OCI-LY1 (cell line): ENCODE measurements at regions not wholly inside any gene's neighbourhood (a gene's known extent, or its start where the extent isn't known, plus 50 kb on each side); places are given as distances from the start of the nearest gene placed in this dataset.

Experiments
- EZH2 ChIP-seq: fragments of 200-600 bp; sonication (generic), shearing (Covaris generic); IDR thresholded peaks from 2 replicates; pipeline ENCODE4 v1.8.0; 2017; ENCODE audit warnings: borderline replicate concordance, mixed run types, mild to moderate bottlenecking, antibody characterized with exemption, low read length, moderate library complexity, mixed read lengths
- TF ChIP-seq, protein P1 (sequence below): fragments of 200-600 bp; sonication (generic), shearing (Covaris generic); IDR thresholded peaks from 2 replicates; pipeline ENCODE4 v1.5.1; 2017; ENCODE audit warnings: mild to moderate bottlenecking, antibody characterized with exemption, low read length, moderate library complexity, mixed read lengths

DNA sequence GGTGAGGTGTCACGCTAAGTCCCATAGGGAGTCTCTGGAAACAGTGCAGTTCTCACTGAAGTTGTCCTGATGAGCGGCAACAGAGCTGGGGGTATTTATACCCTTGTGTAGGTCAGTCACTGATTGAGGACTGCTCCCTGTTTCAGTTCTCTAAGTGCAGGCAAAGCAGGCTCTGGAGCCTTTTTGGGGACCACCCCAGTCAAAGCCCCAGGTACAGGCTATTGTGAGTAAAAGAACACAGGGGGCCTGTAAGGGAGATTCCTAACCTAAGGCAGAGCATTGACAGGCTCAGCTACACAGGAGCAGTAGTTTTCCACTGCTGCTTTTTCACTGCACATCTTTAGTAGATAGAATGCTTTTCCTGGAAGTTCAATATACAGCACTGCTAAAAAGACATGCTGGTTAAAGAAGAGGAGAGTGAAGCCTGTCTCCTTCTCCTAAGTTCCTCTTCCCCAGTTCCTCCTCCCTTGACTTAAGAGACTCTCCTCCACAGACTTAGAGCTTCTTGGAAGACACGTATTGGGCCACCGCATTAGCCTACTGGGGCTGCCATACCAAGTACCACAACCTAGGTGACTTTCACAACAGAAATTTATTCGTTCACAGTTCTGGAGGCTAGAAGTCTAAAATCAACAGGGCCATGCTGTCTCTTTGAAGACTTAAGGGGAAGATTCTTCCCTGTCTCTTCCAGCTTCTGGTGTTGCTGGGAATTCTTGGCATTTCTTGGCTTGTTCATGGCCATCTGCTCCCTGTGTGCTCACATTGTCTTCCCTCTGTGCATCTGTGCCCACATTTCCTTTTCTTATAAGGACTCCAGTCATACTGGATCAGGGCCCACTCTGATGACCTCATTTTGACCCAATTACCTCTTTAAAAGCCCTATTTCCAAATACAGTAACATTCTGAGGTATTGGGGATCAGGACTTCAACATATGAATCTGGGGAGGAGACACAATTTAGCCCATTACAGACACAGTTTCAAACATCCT, 221.0 kb downstream of the ESM1 start:
- TF ChIP-seq, protein P1, sequence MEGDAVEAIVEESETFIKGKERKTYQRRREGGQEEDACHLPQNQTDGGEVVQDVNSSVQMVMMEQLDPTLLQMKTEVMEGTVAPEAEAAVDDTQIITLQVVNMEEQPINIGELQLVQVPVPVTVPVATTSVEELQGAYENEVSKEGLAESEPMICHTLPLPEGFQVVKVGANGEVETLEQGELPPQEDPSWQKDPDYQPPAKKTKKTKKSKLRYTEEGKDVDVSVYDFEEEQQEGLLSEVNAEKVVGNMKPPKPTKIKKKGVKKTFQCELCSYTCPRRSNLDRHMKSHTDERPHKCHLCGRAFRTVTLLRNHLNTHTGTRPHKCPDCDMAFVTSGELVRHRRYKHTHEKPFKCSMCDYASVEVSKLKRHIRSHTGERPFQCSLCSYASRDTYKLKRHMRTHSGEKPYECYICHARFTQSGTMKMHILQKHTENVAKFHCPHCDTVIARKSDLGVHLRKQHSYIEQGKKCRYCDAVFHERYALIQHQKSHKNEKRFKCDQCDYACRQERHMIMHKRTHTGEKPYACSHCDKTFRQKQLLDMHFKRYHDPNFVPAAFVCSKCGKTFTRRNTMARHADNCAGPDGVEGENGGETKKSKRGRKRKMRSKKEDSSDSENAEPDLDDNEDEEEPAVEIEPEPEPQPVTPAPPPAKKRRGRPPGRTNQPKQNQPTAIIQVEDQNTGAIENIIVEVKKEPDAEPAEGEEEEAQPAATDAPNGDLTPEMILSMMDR, result no peak
- no peak for TF ChIP-seq EZH2
